GM20000 (cell line): ENCODE measurements at regions not wholly inside any gene's neighbourhood (a gene's known extent, or its start where the extent isn't known, plus 50 kb on each side); places are given as distances from the start of the nearest gene placed in this dataset.

Experiments
- DNase-seq: peaks from one replicate; pipeline ENCODE4 v3.0.0; 2012; ENCODE audit warnings: low spot score
- CTCF ChIP-seq: IDR thresholded peaks from 2 replicates; pipeline ENCODE4 v1.5.1; 2012; ENCODE audit warnings: mild to moderate bottlenecking, control low read depth; ENCODE audit errors: extremely low read depth, missing control alignments

GRCh38 chr3:110198717-110199587 lies 861.6 kb upstream of the DPPA4 start:
- no peak for DNase-seq
- no peak for TF ChIP-seq CTCF

- DNase-seq: no peak
- TF ChIP-seq CTCF: no peak
These were observed 862.2 kb upstream of the DPPA4 start for GRCh38 chr3:110199588-110199943.

- DNase-seq: no peak
- no peak for TF ChIP-seq CTCF
These were observed 861.4 kb upstream of the NECTIN3 start for GRCh38 chr3:110210086-110210660.

GRCh38 chr3:110226645-110227044 lies 845.0 kb upstream of the NECTIN3 start:
- no peak for TF ChIP-seq CTCF
- DNase-seq: no peak

GRCh38 chr3:110227991-110228390 lies 843.6 kb upstream of the NECTIN3 start:
- DNase-seq: no peak
- TF ChIP-seq CTCF: no peak

GRCh38 chr3:110234831-110235230 lies 836.8 kb upstream of the NECTIN3 start:
- no peak for TF ChIP-seq CTCF
- no peak for DNase-seq

- no peak for TF ChIP-seq CTCF
- DNase-seq: no peak
These were observed 834.5 kb upstream of the NECTIN3 start for GRCh38 chr3:110236976-110237610.
